HG03045 (cell line): ENCODE measurements at regions not wholly inside any gene's neighbourhood (a gene's known extent, or its start where the extent isn't known, plus 50 kb on each side); places are given as distances from the start of the nearest gene placed in this dataset.
"Not testable (repeated sequence)": the region's sequence is repeated elsewhere in the genome, so short reads cannot be mapped to it uniquely, and the experiment has no call there.

ENCODE experiments used
- ATAC-seq: cut with Tn5 transposase; IDR thresholded peaks from one replicate; pipeline ENCODE4 v1.9.1; 2021; ENCODE audit warnings: mild to moderate bottlenecking, moderate library complexity; ENCODE audit not compliant: unreplicated experiment

DNA sequence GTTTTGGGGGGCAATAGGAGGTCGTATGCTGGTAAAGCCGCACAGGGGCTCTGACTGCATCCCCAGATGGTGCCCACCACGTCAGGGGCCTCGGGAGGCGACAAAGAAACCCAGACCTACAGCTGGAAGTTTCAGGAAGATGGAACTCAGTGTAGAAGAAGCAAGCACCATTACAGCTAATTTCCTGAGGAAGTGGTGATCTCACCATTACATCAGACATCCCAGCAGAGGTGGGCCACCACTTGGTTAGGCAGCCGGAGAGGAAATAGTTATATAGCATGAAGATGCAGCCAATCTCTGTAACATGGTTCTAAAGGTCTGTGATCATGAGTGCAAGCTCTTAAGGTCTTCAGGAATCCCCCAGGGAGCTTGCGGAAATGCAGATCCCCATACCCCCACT lies 127.3 kb upstream of the PCBD1 start:
- ATAC-seq, result no peak

DNA sequence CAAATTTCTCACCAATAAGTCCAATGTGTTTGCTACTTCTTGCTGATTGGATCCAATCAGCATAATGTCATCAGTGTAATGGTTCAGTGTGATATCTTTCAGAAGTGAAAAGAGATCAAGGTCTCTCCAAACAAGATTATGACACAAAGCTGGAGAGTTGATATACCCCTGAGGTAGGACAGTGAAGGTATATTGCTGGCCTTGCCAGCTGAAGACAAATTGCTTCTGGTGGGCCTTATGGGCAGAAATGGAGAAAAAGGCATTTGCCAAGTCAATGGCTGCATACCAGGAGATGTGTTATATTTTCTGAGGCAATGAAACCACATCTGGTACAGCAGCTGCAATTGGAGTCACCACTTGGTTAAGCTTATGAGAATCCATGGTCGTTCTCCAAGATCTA lies 131.7 kb upstream of the PCBD1 start:
- not testable (repeated sequence) for ATAC-seq

- ATAC-seq, result no peak
Measured at GRCh38 chr10:71021402-71021801, 133.0 kb upstream of the PCBD1 start.

DNA sequence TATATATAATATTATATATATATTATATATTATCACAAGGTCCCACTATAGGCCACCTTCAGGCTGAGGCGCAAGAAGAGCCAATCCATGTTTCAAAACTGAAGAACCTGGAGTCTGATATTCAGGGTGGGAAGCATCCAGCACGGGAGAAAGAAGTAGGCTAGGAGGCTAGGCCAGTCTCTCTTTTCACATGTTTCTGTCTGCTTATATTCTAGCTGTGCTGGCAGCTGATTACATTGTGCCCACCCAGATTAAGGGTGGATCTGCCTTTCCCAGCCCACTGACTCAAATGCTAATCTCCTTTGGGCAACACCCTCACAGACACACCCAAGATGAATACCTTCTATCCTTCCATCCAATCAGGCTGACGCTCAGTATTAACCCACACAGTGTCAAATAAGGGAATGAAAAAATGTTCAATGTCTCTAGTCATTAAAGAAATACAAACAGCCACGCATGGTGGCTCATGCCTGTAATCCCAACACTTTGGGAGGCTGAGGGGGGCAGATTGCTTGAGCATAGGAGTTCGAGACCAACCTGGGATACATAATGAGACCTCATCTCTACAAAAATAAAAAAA lies 135.4 kb upstream of the PCBD1 start:
- no peak for ATAC-seq

GRCh38 chr10:71024490-71024889 lies 136.1 kb upstream of the PCBD1 start:
- ATAC-seq, result no peak

GRCh38 chr10:71025535-71025934 lies 137.2 kb upstream of the PCBD1 start:
- no peak for ATAC-seq

DNA sequence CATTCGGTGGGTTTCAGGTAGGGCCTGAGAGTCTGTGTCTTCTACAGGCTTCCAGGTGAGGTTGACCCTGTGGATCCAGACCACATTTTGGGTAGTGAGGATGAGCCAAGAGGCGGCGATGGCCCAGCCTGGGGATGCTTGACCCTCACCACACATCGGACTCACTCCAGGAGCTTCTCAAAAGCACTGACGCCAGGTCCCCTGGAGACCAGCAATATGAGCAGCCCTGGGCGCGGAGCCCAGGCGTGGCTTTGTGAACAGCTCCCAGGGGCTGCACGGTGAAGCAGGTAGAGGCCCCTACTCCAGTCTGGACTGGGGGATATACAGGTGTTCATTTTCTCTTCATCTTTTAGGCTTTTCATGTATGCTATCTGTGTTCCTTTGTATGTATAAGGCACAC lies 139.7 kb upstream of the PCBD1 start:
- no peak for ATAC-seq

- ATAC-seq, result no peak
Measured at GRCh38 chr10:71029411-71029892, 141.1 kb upstream of the PCBD1 start.

DNA sequence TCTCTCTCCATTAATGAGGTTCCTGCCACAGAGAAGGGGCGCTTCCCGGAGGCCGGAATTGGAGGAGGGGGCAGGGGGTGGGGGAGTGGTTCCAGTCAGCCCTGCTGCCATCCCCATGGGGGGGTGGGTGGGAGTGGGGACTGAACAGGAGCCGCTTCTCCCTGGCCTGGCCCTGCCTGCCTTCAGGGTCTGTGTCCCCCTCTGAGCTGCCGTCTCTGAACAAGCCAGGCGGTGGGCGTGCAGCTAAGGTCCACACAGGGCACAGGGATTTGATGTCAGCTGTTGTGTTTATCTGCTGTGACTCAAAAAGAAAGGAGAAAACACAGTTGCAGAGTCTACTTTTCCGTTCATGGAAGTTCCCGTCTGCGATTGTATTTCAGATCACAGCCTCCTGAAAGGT lies 141.5 kb upstream of the PCBD1 start:
- ATAC-seq, result no peak

GRCh38 chr10:71031026-71031425 lies 142.7 kb upstream of the PCBD1 start:
- ATAC-seq, result no peak

DNA sequence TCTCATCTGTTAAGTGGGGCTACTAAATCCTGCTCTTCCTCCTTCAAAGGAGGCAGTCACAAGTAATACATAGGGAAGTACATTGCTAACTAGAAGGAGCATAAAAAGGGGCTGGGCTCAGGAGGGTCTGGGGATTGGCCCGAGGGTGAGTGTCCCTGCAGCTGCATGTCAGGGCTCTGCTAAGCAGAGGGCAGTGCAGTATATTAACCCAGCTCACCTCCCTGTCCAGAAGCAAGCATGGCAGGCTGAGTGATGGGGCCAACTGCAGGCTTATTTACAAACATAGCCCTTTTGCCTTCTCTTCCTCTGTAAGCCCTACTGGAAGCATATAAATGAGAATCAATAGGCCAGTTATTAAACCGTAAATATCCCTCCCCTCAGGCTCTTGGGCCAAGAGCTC lies 143.2 kb upstream of the PCBD1 start:
- ATAC-seq, result no peak

DNA sequence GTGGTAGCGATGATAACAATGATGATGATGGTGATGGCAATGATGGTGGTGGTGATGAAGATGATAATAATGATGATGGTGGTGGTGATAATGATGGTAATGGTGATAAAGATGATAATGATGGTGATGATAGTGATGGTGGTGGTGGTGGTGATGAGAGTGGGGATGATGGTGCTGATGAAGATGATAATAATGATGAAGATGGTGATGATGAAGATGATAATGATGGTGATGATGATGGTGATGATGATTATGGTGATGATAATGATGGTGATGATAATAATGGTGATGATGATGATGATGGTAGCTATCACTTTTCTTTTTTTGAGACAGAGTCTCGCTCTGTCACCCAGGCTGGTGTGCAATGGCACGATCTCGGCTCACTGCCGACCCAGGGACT lies 144.5 kb upstream of the PCBD1 start:
- ATAC-seq, result no peak

DNA sequence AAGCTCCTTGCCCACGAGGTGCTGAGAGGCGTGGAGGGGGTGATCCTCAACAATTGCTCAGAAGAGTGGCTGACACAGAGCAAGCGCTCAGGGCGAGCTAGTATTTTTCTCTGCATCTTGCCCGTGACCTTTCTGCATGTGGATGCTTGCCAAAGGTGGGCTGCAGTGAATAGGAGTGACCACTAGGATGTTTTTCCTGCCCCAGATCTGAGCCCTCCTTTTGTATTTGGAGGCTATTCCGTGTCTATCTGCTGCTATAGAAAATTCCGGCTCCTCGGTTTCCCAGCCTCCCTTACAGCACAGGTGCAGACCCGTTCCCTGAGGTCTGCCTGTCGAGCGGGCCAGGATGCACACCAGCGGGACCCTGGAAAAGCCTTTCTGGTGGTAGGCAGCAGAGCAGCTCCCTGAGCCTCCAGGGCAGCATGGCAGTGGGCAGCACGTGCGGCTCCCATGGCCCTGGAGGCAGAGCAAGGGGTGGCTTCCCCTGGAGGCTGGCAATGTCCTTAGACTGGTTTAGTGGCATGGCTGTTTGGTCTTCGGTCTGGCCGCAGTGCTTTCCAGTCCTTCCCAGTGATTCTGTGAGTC lies 145.1 kb upstream of the PCBD1 start:
- no peak for ATAC-seq

DNA sequence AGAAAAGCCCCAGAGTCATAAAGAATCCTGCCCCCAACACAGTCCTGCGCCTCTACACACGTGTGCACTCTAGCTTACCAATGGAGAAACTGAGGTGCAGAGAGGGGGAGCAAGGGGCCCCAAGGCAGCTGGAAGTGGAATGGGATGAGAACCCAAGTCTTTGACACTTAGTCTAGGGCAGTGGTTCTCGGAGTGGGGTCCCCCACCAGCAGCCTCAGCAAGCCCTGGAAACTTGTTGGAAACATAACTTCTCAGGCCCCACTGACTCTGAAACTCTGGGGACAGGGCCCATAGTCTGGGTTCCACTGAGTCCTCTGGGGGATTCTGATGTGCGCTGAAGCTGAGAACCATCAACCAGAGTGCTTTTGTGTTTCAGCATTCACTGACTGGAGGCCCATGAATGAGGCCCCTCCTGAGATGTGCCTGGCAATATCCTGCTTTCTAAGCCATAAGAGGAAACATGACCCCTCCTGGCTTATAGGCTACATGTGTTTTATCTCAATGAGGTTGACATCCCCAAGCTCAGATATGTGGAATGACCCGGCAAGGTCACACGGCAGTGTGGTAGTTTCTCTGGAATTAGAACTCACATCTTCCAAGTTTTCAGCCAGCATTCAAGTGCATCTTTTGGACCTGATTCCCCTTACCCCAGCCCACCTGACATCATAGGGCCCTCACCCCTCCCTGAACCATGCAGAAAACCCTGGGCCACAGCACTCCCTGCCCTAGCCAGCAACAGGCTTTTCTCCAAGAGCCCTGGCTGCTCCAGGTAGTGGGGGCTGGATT lies 147.3 kb upstream of the PCBD1 start:
- no peak for ATAC-seq

- no peak for ATAC-seq
Measured at GRCh38 chr10:71036297-71036966, 148.1 kb upstream of the PCBD1 start.

- no peak for ATAC-seq
Measured at GRCh38 chr10:71038091-71038633, 149.8 kb upstream of the PCBD1 start.

- ATAC-seq, result no peak
Measured at GRCh38 chr10:71038921-71039320, 150.6 kb upstream of the PCBD1 start.

DNA sequence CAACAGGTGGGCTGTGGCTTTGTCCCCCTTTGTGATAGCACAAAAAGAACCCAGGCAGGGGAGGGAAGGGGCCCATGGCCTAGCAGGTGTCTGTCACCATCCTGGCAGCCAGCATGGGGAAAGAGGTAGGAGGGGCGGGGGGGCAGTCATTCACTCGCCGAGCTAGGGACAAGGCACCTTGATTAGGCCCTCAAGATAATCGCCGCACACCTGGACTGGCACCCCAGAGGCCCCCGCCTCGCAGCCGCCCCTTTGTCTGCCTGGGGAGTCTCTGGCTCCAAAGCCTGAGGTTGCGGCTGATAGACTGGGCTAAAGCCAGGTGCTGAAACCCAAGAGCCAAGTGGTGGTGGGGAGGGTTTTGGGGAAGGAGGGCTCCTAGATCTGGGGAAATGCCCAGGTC lies 151.2 kb upstream of the PCBD1 start:
- no peak for ATAC-seq

- ATAC-seq, result no peak
Measured at GRCh38 chr10:71040343-71040742, 152.0 kb upstream of the PCBD1 start.

DNA sequence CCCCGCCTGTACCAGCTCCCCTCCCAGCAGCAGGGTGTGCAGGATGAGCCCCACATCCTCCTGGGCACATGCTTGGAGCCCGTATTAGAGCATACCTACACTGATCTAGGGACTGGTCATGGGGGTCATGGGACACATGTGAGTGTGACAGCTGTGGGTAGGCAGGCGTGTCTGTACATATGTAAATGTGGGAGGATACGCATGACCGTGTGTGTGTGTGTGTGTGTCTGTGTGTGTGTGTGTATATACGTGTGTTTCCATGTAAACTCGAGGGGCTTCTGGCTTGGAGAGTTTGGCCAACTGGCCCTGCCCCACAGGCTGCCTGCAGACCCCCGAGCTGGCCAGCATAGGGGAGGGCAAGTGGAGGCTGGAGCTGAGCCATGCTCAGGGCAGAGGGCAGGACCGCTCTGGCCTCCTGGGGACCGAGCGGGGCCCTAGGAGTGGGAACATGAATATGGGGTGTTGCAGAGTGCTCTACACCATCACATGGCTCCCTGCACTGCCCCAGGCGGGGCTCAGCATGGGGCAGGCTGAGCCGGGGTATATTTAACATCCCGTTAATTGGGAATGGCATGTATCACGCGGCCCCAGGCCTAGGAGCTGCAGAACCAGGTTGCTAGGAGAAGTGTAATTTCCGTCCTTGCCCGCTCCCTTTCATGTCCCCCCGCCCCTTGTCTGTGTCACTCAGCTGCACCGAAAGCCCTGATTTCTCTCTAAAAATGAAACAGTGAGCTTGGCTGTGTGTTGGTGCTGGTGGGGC lies 152.7 kb upstream of the PCBD1 start:
- no peak for ATAC-seq

DNA sequence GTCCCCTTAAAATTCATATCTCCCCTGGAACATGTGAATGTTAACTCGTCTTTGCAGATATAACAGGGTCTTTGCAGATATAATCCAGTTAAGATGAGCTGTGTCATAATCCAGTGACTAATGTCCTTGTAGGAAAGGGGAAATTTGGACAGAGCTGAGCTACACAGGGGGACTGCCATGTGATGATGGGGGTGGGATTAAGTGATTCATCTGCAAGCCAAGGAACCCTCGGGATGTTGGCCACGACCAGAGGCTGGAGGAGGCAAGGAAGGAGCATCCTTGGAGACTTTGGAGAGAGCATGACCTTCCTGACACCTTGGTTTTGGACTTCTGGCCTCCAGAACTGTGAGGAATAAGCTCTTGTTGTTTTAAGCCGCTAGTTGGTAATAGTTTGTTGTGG lies 153.9 kb upstream of the PCBD1 start:
- ATAC-seq, result no peak
